ENCODE measurements at regions not wholly inside any gene's neighbourhood (a gene's known extent, or its start where the extent isn't known, plus 50 kb on each side); places are given as distances from the start of the nearest gene placed in this dataset.

- no peak for TF ChIP-seq CTCF (IDR thresholded peaks at IDR 0.05 in 2 of 3, conservative IDR thresholded peaks at IDR 0.05 in 1 of 3; ENCODE audit: insufficient read depth in 2 of 3, low read depth in 1 of 3, low read length in 3 of 3)
- TF ChIP-seq FOXM1 (IDR thresholded peaks at IDR 0.05; ENCODE audit: low read depth), result no peak; the same call in 1 of the 2 replicates
- TF ChIP-seq FOXM1 (CRISPR knock-in tag; IDR thresholded peaks at IDR 0.05; ENCODE audit: low read depth), result no peak
- TF ChIP-seq, protein P1, sequence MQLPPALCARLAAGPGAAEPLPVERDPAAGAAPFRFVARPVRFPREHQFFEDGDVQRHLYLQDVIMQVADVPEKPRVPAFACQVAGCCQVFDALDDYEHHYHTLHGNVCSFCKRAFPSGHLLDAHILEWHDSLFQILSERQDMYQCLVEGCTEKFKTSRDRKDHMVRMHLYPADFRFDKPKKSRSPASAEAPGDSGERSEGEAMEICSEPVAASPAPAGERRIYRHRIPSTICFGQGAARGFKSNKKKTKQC (CRISPR knock-in tag; IDR thresholded peaks at IDR 0.05), result no peak
- TF ChIP-seq GABPB1 (CRISPR knock-in tag; IDR thresholded peaks at IDR 0.05), result no peak
- TF ChIP-seq ETV5 (CRISPR knock-in tag; IDR thresholded peaks at IDR 0.05; ENCODE audit: low read depth), result peak; percentile 98
- peak; percentile 82 for TF ChIP-seq CHAMP1 (IDR thresholded peaks at IDR 0.05)
- TF ChIP-seq JUNB (CRISPR knock-in tag; conservative IDR thresholded peaks at IDR 0.05), result no peak
- no peak for TF ChIP-seq CHD7 (IDR thresholded peaks at IDR 0.05; ENCODE audit: low read depth, low read length)
- TF ChIP-seq KAT8 (IDR thresholded peaks at IDR 0.05; ENCODE audit: low read depth), result no peak
- no peak for TF ChIP-seq DIDO1 (tag; IDR thresholded peaks at IDR 0.05; ENCODE audit: low read depth)
Measured at GRCh38 chr1:219088778-219089557, 84.7 kb upstream of the LYPLAL1 start (continued).
